OCI-LY3 (cell line): ENCODE measurements at regions not wholly inside any gene's neighbourhood (a gene's known extent, or its start where the extent isn't known, plus 50 kb on each side); places are given as distances from the start of the nearest gene placed in this dataset.

ENCODE experiments used
- H2AFZ ChIP-seq: fragments of 200-600, 300-600 bp; shearing (Covaris generic); 2 replicates; pipeline ENCODE4 v1.6.0; 2014; ENCODE audit warnings: antibody characterized with exemption, low read depth, low read length
- H3K27ac ChIP-seq: fragments of 200-600, 300-600 bp; sonication (generic); 2 replicates; pipeline ENCODE4 v1.5.1; 2014; ENCODE audit warnings: mild to moderate bottlenecking, low read length, moderate library complexity, mixed read lengths
- H3K27me3 ChIP-seq: fragments of 200-600, 300-600 bp; sonication (generic); 2 replicates; pipeline ENCODE4 v1.6.1; 2014; ENCODE audit warnings: low read depth, low read length, mixed read lengths
- H3K36me3 ChIP-seq: fragments of 200-600, 300-600 bp; sonication (generic); replicated peaks from 2 replicates; pipeline ENCODE3; 2014; ENCODE audit warnings: low read depth, low read length, mixed read lengths
- H3K4me1 ChIP-seq: fragments of 300-600, 200-600 bp; sonication (generic); 2 replicates; pipeline ENCODE4 v1.6.1; 2014; ENCODE audit warnings: low read length, mixed read lengths
- H3K4me2 ChIP-seq: fragments of 200-600, 300-600 bp; sonication (generic); 2 replicates; pipeline ENCODE4 v1.6.1; 2014; ENCODE audit warnings: low read length, mixed read lengths
- H3K4me3 ChIP-seq: fragments of 300-600, 200-600 bp; sonication (generic); 2 replicates; pipeline ENCODE4 v1.5.1; 2014; ENCODE audit warnings: antibody characterized with exemption, mild to moderate bottlenecking, low read length, moderate library complexity
- H3K79me2 ChIP-seq: fragments of 300-600, 200-600 bp; shearing (Covaris generic); 2 replicates; pipeline ENCODE4 v1.6.1; 2014; ENCODE audit warnings: mild to moderate bottlenecking, low read length, mixed read lengths
- H3K9ac ChIP-seq: fragments of 300-600, 200-600 bp; shearing (Covaris generic); 2 replicates; pipeline ENCODE4 v1.6.0; 2014; ENCODE audit warnings: mild to moderate bottlenecking, low read length, moderate library complexity
- H3K9me3 ChIP-seq: fragments of 200-600, 300-600 bp; shearing (Covaris generic); 2 replicates; pipeline ENCODE4 v1.6.1; 2014; ENCODE audit warnings: low read length, mixed read lengths; ENCODE audit not compliant: insufficient read depth
- H4K20me1 ChIP-seq: fragments of 200-600, 300-600 bp; sonication (generic); 2 replicates; pipeline ENCODE4 v1.6.1; 2016; ENCODE audit warnings: low read length, mixed read lengths; ENCODE audit not compliant: insufficient read depth
- EZH2phosphoT487 ChIP-seq: fragments of 200-600 bp; shearing (Covaris generic); IDR thresholded peaks from 2 replicates; pipeline ENCODE4 v1.6.1; 2018; ENCODE audit warnings: antibody characterized with exemption, mixed run types, low read depth
- TF ChIP-seq, protein P1 (sequence below): fragments of 200-600, 300-600 bp; sonication (generic); IDR thresholded peaks from 2 replicates; pipeline ENCODE4 v1.5.1; 2014; ENCODE audit warnings: antibody characterized with exemption, low read length, low read depth

DNA sequence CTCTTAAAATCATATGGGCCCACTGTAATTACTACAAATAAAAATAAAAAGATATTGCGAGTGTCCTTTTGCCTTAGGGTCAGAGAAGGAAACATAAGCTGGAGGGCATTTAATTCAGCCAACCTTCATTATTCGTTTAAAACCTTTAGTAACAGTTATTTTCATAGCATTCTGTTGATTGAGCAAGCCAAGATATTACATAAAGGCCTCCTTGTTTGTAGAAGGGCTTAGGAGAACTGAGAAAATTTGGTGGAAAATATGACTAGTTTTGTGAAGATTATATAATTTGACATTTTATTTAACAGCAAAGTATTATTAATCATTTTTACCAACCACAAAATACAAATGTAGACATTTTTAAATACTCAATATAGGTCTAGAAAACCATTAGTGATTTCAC lies 62.2 kb downstream of the COX7C start:
- Histone ChIP-seq H3K4me1 (no peaks in the 10 kb centered on the region), H3K79me2 (no peaks in the 10 kb centered on the region), H3K27me3 (no peaks in the 10 kb centered on the region), H3K4me2 (no peak overlapping the region), H3K36me3 (no peaks in the 10 kb centered on the region), H4K20me1 (no peaks in the 10 kb centered on the region), H3K4me3 (no peak overlapping the region), H3K9ac (no peak overlapping the region), H3K9me3 (no peaks in the 10 kb centered on the region), H2AFZ (no peak overlapping the region), H3K27ac (no peak overlapping the region)
- TF ChIP-seq, protein P1, sequence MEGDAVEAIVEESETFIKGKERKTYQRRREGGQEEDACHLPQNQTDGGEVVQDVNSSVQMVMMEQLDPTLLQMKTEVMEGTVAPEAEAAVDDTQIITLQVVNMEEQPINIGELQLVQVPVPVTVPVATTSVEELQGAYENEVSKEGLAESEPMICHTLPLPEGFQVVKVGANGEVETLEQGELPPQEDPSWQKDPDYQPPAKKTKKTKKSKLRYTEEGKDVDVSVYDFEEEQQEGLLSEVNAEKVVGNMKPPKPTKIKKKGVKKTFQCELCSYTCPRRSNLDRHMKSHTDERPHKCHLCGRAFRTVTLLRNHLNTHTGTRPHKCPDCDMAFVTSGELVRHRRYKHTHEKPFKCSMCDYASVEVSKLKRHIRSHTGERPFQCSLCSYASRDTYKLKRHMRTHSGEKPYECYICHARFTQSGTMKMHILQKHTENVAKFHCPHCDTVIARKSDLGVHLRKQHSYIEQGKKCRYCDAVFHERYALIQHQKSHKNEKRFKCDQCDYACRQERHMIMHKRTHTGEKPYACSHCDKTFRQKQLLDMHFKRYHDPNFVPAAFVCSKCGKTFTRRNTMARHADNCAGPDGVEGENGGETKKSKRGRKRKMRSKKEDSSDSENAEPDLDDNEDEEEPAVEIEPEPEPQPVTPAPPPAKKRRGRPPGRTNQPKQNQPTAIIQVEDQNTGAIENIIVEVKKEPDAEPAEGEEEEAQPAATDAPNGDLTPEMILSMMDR, result no peak

DNA sequence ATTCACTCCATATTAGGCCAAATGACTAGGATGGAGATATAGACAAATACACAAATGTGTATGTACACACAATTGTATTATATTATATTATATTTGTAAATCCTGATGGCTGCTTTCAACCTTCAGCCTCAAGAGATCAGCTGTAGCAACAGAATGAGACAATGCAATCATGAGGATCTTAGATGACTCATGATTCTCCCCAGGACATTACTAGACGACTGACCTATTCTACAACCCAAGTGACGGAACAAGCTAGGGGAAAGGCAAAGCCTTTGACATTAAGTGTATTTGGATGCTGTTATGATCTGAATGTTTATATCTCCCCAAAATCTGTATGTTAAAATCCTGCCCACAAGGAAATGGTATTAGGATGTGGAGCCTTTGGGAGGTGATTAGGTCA lies 66.5 kb downstream of the COX7C start:
- no peaks in the 10 kb centered on the region for H3K36me3 ChIP-seq
- H3K27ac ChIP-seq, result no peak overlapping the region
- no peak overlapping the region for H3K4me2 ChIP-seq
- no peak overlapping the region for H2AFZ ChIP-seq
- no peaks in the 10 kb centered on the region for H3K9me3 ChIP-seq
- no peak overlapping the region for H3K9ac ChIP-seq
- no peaks in the 10 kb centered on the region for H3K79me2 ChIP-seq
- H3K4me1 ChIP-seq, result no peaks in the 10 kb centered on the region
- H4K20me1 ChIP-seq, result no peaks in the 10 kb centered on the region
- no peak overlapping the region for H3K4me3 ChIP-seq
- TF ChIP-seq, protein P1, result no peak
- TF ChIP-seq EZH2phosphoT487, result no peak
- no peaks in the 10 kb centered on the region for H3K27me3 ChIP-seq

DNA sequence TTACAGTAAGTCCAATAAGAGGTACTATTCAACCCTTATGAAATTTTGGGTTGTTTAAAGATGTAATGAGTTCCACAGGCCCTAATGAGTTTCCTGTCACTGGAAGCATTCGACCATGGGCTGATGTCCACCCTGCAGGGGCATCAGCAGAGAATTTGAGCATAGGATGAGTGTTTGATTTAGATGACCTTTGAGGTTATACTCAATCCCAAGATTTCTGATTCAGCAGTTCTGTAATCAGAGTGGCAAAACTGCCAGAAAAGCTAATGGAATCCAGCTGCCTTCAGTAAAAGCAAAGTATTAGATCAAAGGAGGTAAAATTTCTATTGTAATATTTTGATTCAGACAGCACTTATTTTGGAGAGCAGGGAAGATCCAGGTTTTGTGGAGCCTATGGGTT lies 68.3 kb downstream of the COX7C start:
- TF ChIP-seq, protein P1, result no peak
- TF ChIP-seq EZH2phosphoT487, result no peak
- Histone ChIP-seq H3K4me3 (no peak overlapping the region), H3K36me3 (no peaks in the 10 kb centered on the region), H3K4me1 (no peaks in the 10 kb centered on the region), H3K27ac (no peak overlapping the region), H2AFZ (no peak overlapping the region), H3K79me2 (no peaks in the 10 kb centered on the region), H3K9me3 (no peaks in the 10 kb centered on the region), H3K27me3 (no peaks in the 10 kb centered on the region), H4K20me1 (no peaks in the 10 kb centered on the region), H3K9ac (no peak overlapping the region), H3K4me2 (no peak overlapping the region)

DNA sequence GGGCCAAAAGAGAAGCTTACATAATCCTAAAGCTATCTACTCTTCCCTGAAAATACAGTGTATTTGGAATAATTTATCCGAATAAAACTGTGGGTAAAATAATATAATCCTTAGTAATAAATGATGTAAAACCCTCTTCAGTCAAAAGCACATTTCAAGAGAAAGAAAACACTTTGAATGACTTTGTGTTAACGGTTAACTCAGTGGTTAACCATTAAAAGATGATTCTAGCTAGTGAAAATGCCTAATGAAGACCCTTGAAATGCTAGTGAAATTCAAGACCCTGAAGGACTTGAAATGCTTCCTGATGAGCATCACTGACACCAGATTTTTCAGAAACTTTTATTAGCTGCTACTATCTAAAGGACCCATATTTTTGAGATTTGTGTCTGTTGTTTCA lies 70.7 kb downstream of the COX7C start:
- H3K4me2 ChIP-seq, result no peak overlapping the region
- H3K79me2 ChIP-seq, result no peaks in the 10 kb centered on the region
- no peak overlapping the region for H3K4me3 ChIP-seq
- no peak overlapping the region for H2AFZ ChIP-seq
- no peaks in the 10 kb centered on the region for H3K9me3 ChIP-seq
- no peak overlapping the region for H3K9ac ChIP-seq
- no peaks in the 10 kb centered on the region for H4K20me1 ChIP-seq
- no peaks in the 10 kb centered on the region for H3K27me3 ChIP-seq
- H3K36me3 ChIP-seq, result no peaks in the 10 kb centered on the region
- H3K27ac ChIP-seq, result no peak overlapping the region
- TF ChIP-seq, protein P1, result no peak
- TF ChIP-seq EZH2phosphoT487, result no peak
- no peaks in the 10 kb centered on the region for H3K4me1 ChIP-seq
